K562 (cell line): ENCODE measurements at regions not wholly inside any gene's neighbourhood (a gene's known extent, or its start where the extent isn't known, plus 50 kb on each side); places are given as distances from the start of the nearest gene placed in this dataset.
A peak's percentile ranks its signal among the peaks of the same experiment; 100 is the strongest.

ENCODE experiments used
- ATAC-seq: fragments of 200-7000 bp; cut with Tn5 transposase; 3 replicates; pipeline ENCODE4 v1.9.1; 2020; ENCODE audit warnings: moderate library complexity
- BruUV-seq: library from RNA; stranded (reverse); fragments of 400-500 nt; replicated peaks from 2 replicates; lab custom pipeline; 2021; lab: Mats Ljungman, UMichigan
- CTCF ChIA-PET: fragments of 300-600 bp; formaldehyde crosslinking; extraction: SDS; loops from one replicate; lab custom pipeline; 2021; ENCODE audit warnings: low intra/inter-chr PET ratio; lab: Yijun Ruan, JAX
- POLR2A ChIA-PET: fragments of 300-600, 350-650 bp; sonication (Branson Sonifier 250); formaldehyde crosslinking; extraction: SDS; loops from one replicate; lab custom pipeline; 2021; ENCODE audit warnings: antibody characterized with exemption, inconsistent platforms; lab: Yijun Ruan, JAX
- DNase-seq, 4 experiments: peaks; one replicate each; pipeline versions ENCODE4 v3.0.0 to v3.0.0-alpha.2; 2011 to 2018; ENCODE audit warnings: low spot score in 3 of 4, mixed read lengths in 3 of 4; ENCODE audit errors: extremely low read depth in 1 of 4
- FAIRE-seq: peaks from 2 replicates; lab custom pipeline; 2011; peaks lifted over from hg19 to GRCh38; lab: Jason Lieb, UNC
- H2AFZ ChIP-seq: 2 replicates; pipeline ENCODE4 v1.6.0; 2011; ENCODE audit warnings: low read depth, low read length, control low read depth, inconsistent platforms
- H3K27ac ChIP-seq: fragments of 200-600 bp; 3 replicates; pipeline ENCODE4 v1.8.0; 2011; ENCODE audit warnings: low read depth, mild to moderate bottlenecking, control low read depth, inconsistent platforms, low read length, moderate library complexity, mixed read lengths; ENCODE audit errors: extremely low read depth
- H3K27me3 ChIP-seq, 2 experiments: fragments of 300-600 bp in 1 of 2; 2 replicates in 1 of 2; 3 replicates in 1 of 2; pipeline versions ENCODE4 v1.6.0 to v1.8.0; 2011; ENCODE audit warnings: inconsistent platforms in 2 of 2, low read length in 2 of 2, mild to moderate bottlenecking in 1 of 2, mixed read lengths in 1 of 2, moderate library complexity in 1 of 2; ENCODE audit not compliant: control insufficient read depth in 2 of 2, insufficient read depth in 2 of 2
- H3K36me3 ChIP-seq: fragments of 300-600 bp; 3 replicates; pipeline ENCODE4 v1.8.0; 2011; ENCODE audit warnings: mild to moderate bottlenecking, low read length, inconsistent platforms; ENCODE audit not compliant: control insufficient read depth, insufficient read depth
- H3K4me1 ChIP-seq, 2 experiments: fragments of 200-600 bp in 1 of 2; replicated peaks in 1 of 2; 2 replicates in 1 of 2; 3 replicates in 1 of 2; pipeline versions ENCODE4 v1.5.1 to v1.8.0; 2011; ENCODE audit warnings: inconsistent platforms in 2 of 2, low read length in 2 of 2, mild to moderate bottlenecking in 1 of 2, mixed read lengths in 1 of 2, moderate library complexity in 1 of 2; ENCODE audit not compliant: control insufficient read depth in 2 of 2, insufficient read depth in 2 of 2
- H3K4me2 ChIP-seq: 2 replicates; pipeline ENCODE4 v1.6.1; 2011; ENCODE audit warnings: low read length, control low read depth, inconsistent platforms, mixed read lengths; ENCODE audit not compliant: insufficient read depth
- H3K4me3 ChIP-seq: fragments of 200-600 bp; sonication (generic), shearing (Covaris generic); 2 replicates; pipeline ENCODE4 v1.5.1; 2016; ENCODE audit warnings: control low read depth, inconsistent platforms
- H3K79me2 ChIP-seq: fragments of 200-600 bp; 3 replicates; pipeline ENCODE4 v1.8.0; 2011; ENCODE audit warnings: low read length, inconsistent platforms; ENCODE audit not compliant: control insufficient read depth, insufficient read depth
- H3K9ac ChIP-seq, 2 experiments: 2 replicates each; pipeline versions ENCODE4 v1.6.0 to v1.6.1; 2011; ENCODE audit warnings: low read depth in 2 of 2, low read length in 2 of 2, control low read depth in 1 of 2, inconsistent platforms in 1 of 2, mild to moderate bottlenecking in 1 of 2, mixed read lengths in 1 of 2; ENCODE audit not compliant: insufficient read depth in 1 of 2
- H3K9me1 ChIP-seq: one replicate; pipeline ENCODE4 v1.6.0; 2011; ENCODE audit warnings: inconsistent platforms, mild to moderate bottlenecking, low read length, moderate library complexity; ENCODE audit not compliant: control insufficient read depth, insufficient read depth
- H3K9me3 ChIP-seq: replicated peaks from 2 replicates; pipeline ENCODE4 v1.5.1; 2011; ENCODE audit warnings: low read depth, low read length, inconsistent platforms; ENCODE audit not compliant: control insufficient read depth, insufficient read depth
- H4K20me1 ChIP-seq: replicated peaks from 2 replicates; pipeline ENCODE4 v1.6.1; 2011; ENCODE audit warnings: low read length, inconsistent platforms, mixed read lengths; ENCODE audit not compliant: control insufficient read depth, insufficient read depth
- CBFB ChIP-seq: sonication (generic); formaldehyde crosslinking; IDR thresholded peaks from 2 replicates; pipeline ENCODE4 v1.4.0; 2020; ENCODE audit warnings: mild to moderate bottlenecking, missing genetic modification reagents
- HDGF ChIP-seq: fragments of 450-650 bp; IDR thresholded peaks from 2 replicates; pipeline ENCODE4 v1.6.1; 2016
- HMG20A ChIP-seq: fragments of 450-650 bp; formaldehyde crosslinking; conservative IDR thresholded peaks from 2 replicates; pipeline ENCODE4 v1.4.0; 2020; ENCODE audit warnings: mild to moderate bottlenecking, mixed read lengths
- HNRNPL ChIP-seq: fragments of 200-400 bp; formaldehyde crosslinking; IDR thresholded peaks from 2 replicates; pipeline ENCODE4 v1.6.1; 2017; ENCODE audit warnings: low read depth, mild to moderate bottlenecking, low read length
- MCM2 ChIP-seq: fragments of 450-650 bp; IDR thresholded peaks from 2 replicates; pipeline ENCODE4 v1.6.1; 2017; ENCODE audit warnings: low read depth, mild to moderate bottlenecking
- MEF2D ChIP-seq: conservative IDR thresholded peaks from 2 replicates; pipeline ENCODE4 v1.6.1; 2016; ENCODE audit warnings: low read depth, missing genetic modification characterization, missing compliant biosample characterization
- SMARCA5 ChIP-seq: fragments of 450-650 bp; IDR thresholded peaks from 2 replicates; pipeline ENCODE4 v1.6.1; 2016
- SMARCC2 ChIP-seq: fragments of 450-650 bp; IDR thresholded peaks from 2 replicates; pipeline ENCODE4 v1.6.1; 2017; ENCODE audit warnings: antibody characterized with exemption, moderate library complexity, mild to moderate bottlenecking, low read depth
- TCFL5 ChIP-seq: fragments of 250-450 bp; sonication (Bioruptor Pico); conservative IDR thresholded peaks from 2 replicates; pipeline ENCODE4 v1.6.1; 2021; ENCODE audit warnings: mild to moderate bottlenecking, moderate library complexity, matching md5 sums
- TRIM24 ChIP-seq, 2 experiments: fragments of 450-650 bp; IDR thresholded peaks; 2 replicates each; pipeline ENCODE4 v1.6.1; 2016
- TSC22D4 ChIP-seq: fragments of 450-650 bp; IDR thresholded peaks from 2 replicates; pipeline ENCODE4 v1.6.1; 2016; ENCODE audit warnings: missing genetic modification characterization, missing biosample characterization, control low read depth
- ZBTB1 ChIP-seq: sonication (generic); formaldehyde crosslinking; IDR thresholded peaks from 2 replicates; pipeline ENCODE4 v1.8.1; 2023; ENCODE audit warnings: missing genetic modification reagents, low read depth, mild to moderate bottlenecking, borderline replicate concordance
- ZFP36 ChIP-seq: fragments of 150-350 bp; IDR thresholded peaks from 2 replicates; pipeline ENCODE4 v1.6.1; 2018; ENCODE audit warnings: low read length, low read depth; ENCODE audit not compliant: partially characterized antibody
- ZNF174 ChIP-seq: fragments of 250-450 bp; sonication (Bioruptor Pico); IDR thresholded peaks from 2 replicates; pipeline ENCODE4 v1.4.0; 2020; ENCODE audit warnings: mild to moderate bottlenecking
- ZNF282 ChIP-seq: sonication (generic); formaldehyde crosslinking; IDR thresholded peaks from 2 replicates; pipeline ENCODE4 v1.8.1; 2023; ENCODE audit warnings: missing genetic modification reagents
- ZNF668 ChIP-seq: fragments of 250-450 bp; sonication (Bioruptor Pico); IDR thresholded peaks from 2 replicates; pipeline ENCODE4 v1.8.0; 2022; ENCODE audit warnings: mild to moderate bottlenecking, inconsistent platforms
- ZNF766 ChIP-seq: fragments of 200-800 bp; sonication (Bioruptor generic); conservative IDR thresholded peaks from 2 replicates; pipeline ENCODE4 v1.6.1; 2016; ENCODE audit warnings: missing genetic modification characterization, missing compliant biosample characterization
- WGBS: fragments of 100-300 bp; shearing (Covaris generic); methylation state at CpG from one replicate; pipeline ENCODE4 v1.1.6; 2016; ENCODE audit warnings: low coverage, mixed read lengths; ENCODE audit not compliant: insufficient coverage; ENCODE audit errors: missing lambda C conversion rate; 5-methylcytosine and 5-hydroxymethylcytosine counted together
- in situ Hi-C: fragments of 300-500 bp; cut with MboI; formaldehyde crosslinking; loops from 4 replicates; pipeline ENCODE4 v1.15.0; 2018; ENCODE audit warnings: inconsistent platforms, mixed read lengths
- intact Hi-C: fragments of 100-400 bp; cut with micrococcal nuclease; formaldehyde crosslinking; loops from 2 replicates; pipeline ENCODE4 v1.14.2; 2022
- TF ChIP-seq, protein P1 (sequence below): sonication (generic); formaldehyde crosslinking; IDR thresholded peaks from 2 replicates; pipeline ENCODE4 v1.8.1; 2022; ENCODE audit warnings: missing genetic modification reagents

DNA sequence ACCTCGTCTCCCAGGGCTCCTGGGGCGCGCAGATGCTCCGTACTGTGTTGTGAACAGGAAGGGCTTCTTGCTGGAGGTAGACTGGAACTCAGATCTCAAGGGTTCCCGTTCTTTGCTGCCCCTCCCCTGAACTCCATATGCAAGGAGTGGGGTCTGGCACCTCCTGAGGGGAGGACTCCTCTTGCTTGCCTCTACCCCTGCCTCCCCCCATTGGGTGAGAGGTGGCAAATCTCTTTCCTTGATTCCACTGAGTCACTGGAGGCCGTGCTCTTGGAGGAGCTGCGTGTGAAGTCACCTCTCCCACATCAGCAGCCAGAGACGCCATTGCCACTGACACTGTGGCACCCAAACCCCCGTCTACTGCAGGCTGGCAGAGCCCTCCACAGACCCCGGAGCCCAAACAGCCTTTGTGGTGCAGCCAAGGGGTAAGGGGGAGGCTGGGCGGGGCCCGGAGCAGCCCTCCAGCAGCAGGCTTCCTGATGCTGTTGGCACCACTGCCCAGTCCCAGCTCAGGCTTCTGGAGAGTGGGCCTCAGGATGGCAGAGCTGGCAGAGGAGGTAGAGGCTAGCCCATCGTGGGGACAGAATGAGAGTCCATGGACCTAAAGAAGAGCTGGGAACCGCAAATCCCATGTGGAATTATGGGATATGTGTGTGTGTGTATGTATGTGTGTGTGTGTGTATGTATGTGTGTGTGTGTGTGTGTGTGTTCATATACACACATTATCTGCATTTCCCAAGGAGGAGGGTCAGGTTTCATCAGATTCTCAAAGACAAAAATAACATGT is 104.9 kb upstream of the RUNX3 start:
- in situ Hi-C loops (no loop called here), intact Hi-C loops (loop anchor here (5.0 kb wide), 1 partner anchor 103 kb away; the partner anchor contains the start of gene RUNX3)
- DNase-seq, result no peak
- H3K27ac ChIP-seq, result no peak overlapping the region
- FAIRE-seq, result no peak
- POLR2A ChIA-PET, result interaction anchor here (0.9 kb wide), 1 partner anchor 24 kb away, joined by 3 read pairs; no protein-coding TSS in a partner anchor
- peaks cover 6% of the 10 kb centered on the region; the same call in 1 of the 2 replicates for H4K20me1 ChIP-seq
- H3K9me1 ChIP-seq, result no peaks in the 10 kb centered on the region
- H3K27me3 ChIP-seq, result peaks cover 7 to 58% of the 10 kb centered on the region in 2 experiments
- TF ChIP-seq MEF2D (tag) (no peak), SMARCC2 (no peak), ZBTB1 (no peak), SMARCA5 (no peak), HDGF (no peak), ZNF174 (CRISPR knock-in tag) (no peak), ZNF282 (CRISPR knock-in tag) (no peak), HMG20A (CRISPR knock-in tag) (no peak), ZNF668 (CRISPR knock-in tag) (no peak), TRIM24 (IDR thresholded peaks at IDR 0.05) (no peak), CBFB (CRISPR knock-in tag) (no peak), HNRNPL (no peak), TCFL5 (no peak), ZNF766 (no peak), ZFP36 (no peak), TSC22D4 (tag) (no peak), MCM2 (no peak)
- TF ChIP-seq, protein P1, sequence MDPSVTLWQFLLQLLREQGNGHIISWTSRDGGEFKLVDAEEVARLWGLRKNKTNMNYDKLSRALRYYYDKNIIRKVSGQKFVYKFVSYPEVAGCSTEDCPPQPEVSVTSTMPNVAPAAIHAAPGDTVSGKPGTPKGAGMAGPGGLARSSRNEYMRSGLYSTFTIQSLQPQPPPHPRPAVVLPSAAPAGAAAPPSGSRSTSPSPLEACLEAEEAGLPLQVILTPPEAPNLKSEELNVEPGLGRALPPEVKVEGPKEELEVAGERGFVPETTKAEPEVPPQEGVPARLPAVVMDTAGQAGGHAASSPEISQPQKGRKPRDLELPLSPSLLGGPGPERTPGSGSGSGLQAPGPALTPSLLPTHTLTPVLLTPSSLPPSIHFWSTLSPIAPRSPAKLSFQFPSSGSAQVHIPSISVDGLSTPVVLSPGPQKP (CRISPR knock-in tag), result no peak
- H3K4me1 ChIP-seq, result peaks cover 0 to 7% of the 10 kb centered on the region in 2 experiments; a peak in 2 of 5 replicates
- no peak overlapping the region for H3K4me2 ChIP-seq
- ATAC-seq, result no peak
- H3K36me3 ChIP-seq, result no peaks in the 10 kb centered on the region
- CTCF ChIA-PET, result interaction anchor here (0.6 kb wide), 1 partner anchor 362 kb away, joined by 5 read pairs; no protein-coding TSS in a partner anchor
- BruUV-seq, result no TSS peak
- WGBS, result 8% methylated on average over 14 of the region's 14 CpGs
- no peak overlapping the region for H3K9ac ChIP-seq
- peak overlapping the region; percentile 23; the same call in 1 of the 2 replicates for H2AFZ ChIP-seq
- H3K79me2 ChIP-seq, result no peaks in the 10 kb centered on the region
- H3K4me3 ChIP-seq, result no peak overlapping the region
- no peaks in the 10 kb centered on the region for H3K9me3 ChIP-seq
